DOHH2 (cell line): ENCODE measurements at regions not wholly inside any gene's neighbourhood (a gene's known extent, or its start where the extent isn't known, plus 50 kb on each side); places are given as distances from the start of the nearest gene placed in this dataset.
A peak's percentile ranks its signal among the peaks of the same experiment; 100 is the strongest.

Experiments used
- H3F3A ChIP-seq: fragments of 200-600 bp; sonication (generic), shearing (Covaris generic); 2 replicates; pipeline ENCODE4 v1.6.0; 2016; ENCODE audit warnings: antibody characterized with exemption, mild to moderate bottlenecking; ENCODE audit not compliant: control insufficient read depth, insufficient read depth
- H3K27ac ChIP-seq: fragments of 200-600 bp; sonication (generic); 2 replicates; pipeline ENCODE4 v1.5.1; 2014; ENCODE audit warnings: low read depth, mild to moderate bottlenecking, low read length, moderate library complexity
- H3K27me3 ChIP-seq: fragments of 200-600 bp; sonication (generic); 2 replicates; pipeline ENCODE4 v1.6.1; 2014; ENCODE audit warnings: mild to moderate bottlenecking, low read length, mixed read lengths; ENCODE audit not compliant: control insufficient read depth
- H3K36me3 ChIP-seq: fragments of 200-600 bp; sonication (generic); 2 replicates; pipeline ENCODE4 v1.6.1; 2014; ENCODE audit warnings: mild to moderate bottlenecking, low read length, moderate library complexity, mixed read lengths; ENCODE audit not compliant: control insufficient read depth
- H3K4me1 ChIP-seq: fragments of 200-600 bp; sonication (generic); 2 replicates; pipeline ENCODE4 v1.6.1; 2014; ENCODE audit warnings: mild to moderate bottlenecking, low read length, mixed read lengths; ENCODE audit not compliant: control insufficient read depth
- H3K4me2 ChIP-seq: fragments of 200-600 bp; sonication (generic); 2 replicates; pipeline ENCODE4 v1.6.0; 2014; ENCODE audit warnings: mild to moderate bottlenecking, low read length, moderate library complexity
- H3K4me3 ChIP-seq: fragments of 200-600 bp; sonication (generic); 2 replicates; pipeline ENCODE4 v1.5.1; 2014; ENCODE audit warnings: mild to moderate bottlenecking, low read length, mixed read lengths
- H3K79me2 ChIP-seq: fragments of 200-600 bp; sonication (generic); 2 replicates; pipeline ENCODE4 v1.6.1; 2014; ENCODE audit warnings: mild to moderate bottlenecking, low read length, mixed read lengths; ENCODE audit not compliant: control insufficient read depth
- H3K9me2 ChIP-seq: fragments of 200-600 bp; sonication (generic); replicated peaks from 2 replicates; pipeline ENCODE4 v1.6.1; 2014; ENCODE audit warnings: mild to moderate bottlenecking, low read length, mixed read lengths; ENCODE audit not compliant: control insufficient read depth
- H3K9me3 ChIP-seq: fragments of 200-600 bp; sonication (generic); 2 replicates; pipeline ENCODE4 v1.6.1; 2014; ENCODE audit warnings: antibody characterized with exemption, low read length, mixed read lengths; ENCODE audit not compliant: control insufficient read depth, insufficient read depth
- H4K20me1 ChIP-seq: fragments of 200-600 bp; sonication (generic); 2 replicates; pipeline ENCODE4 v1.6.0; 2014; ENCODE audit warnings: low read depth, mild to moderate bottlenecking, antibody characterized with exemption, low read length, moderate library complexity; ENCODE audit not compliant: control insufficient read depth, insufficient read depth
- CTCF ChIP-seq: fragments of 200-600 bp; sonication (generic); IDR thresholded peaks from one replicate; pipeline ENCODE4 v1.5.1; 2014; ENCODE audit warnings: antibody characterized with exemption, mild to moderate bottlenecking, low read depth, low read length; ENCODE audit not compliant: poor library complexity, severe bottlenecking
- EZH2phosphoT487 ChIP-seq: fragments of 200-600 bp; sonication (generic); IDR thresholded peaks from 2 replicates; pipeline ENCODE4 v1.6.1; 2017; ENCODE audit warnings: borderline replicate concordance, mild to moderate bottlenecking, antibody characterized with exemption, low read length, moderate library complexity, mixed read lengths

- Histone ChIP-seq H3K4me3 (peak overlapping the region; percentile 13; the same call in 1 of the 2 replicates), H3K4me2 (peak overlapping the region; percentile 37), H3K4me1 (peaks cover 93% of the 10 kb centered on the region), H3F3A (peaks cover 10% of the 10 kb centered on the region; the same call in 1 of the 2 replicates), H3K36me3 (peaks cover 8% of the 10 kb centered on the region; the same call in 1 of the 2 replicates), H3K79me2 (no peaks in the 10 kb centered on the region), H3K27me3 (no peaks in the 10 kb centered on the region), H4K20me1 (no peaks in the 10 kb centered on the region), H3K9me2 (no peaks in the 10 kb centered on the region), H3K27ac (no peak overlapping the region; the same call in 1 of the 2 replicates), H3K9me3 (no peaks in the 10 kb centered on the region)
- TF ChIP-seq EZH2phosphoT487 (no peak), CTCF (no peak)
These were observed 87.1 kb downstream of the FAM76B start for GRCh38 chr11:95702526-95702925.

GRCh38 chr11:95700471-95700817 is 89.1 kb downstream of the FAM76B start:
- no peaks in the 10 kb centered on the region for H3K79me2 ChIP-seq
- no peaks in the 10 kb centered on the region for H3K9me2 ChIP-seq
- H3K4me2 ChIP-seq = peak overlapping the region; percentile 63
- peak overlapping the region; percentile 47 for H3K4me3 ChIP-seq
- TF ChIP-seq CTCF (no peak), EZH2phosphoT487 (no peak)
- H4K20me1 ChIP-seq = no peaks in the 10 kb centered on the region
- peaks cover 92% of the 10 kb centered on the region for H3K4me1 ChIP-seq
- H3K27me3 ChIP-seq = no peaks in the 10 kb centered on the region
- peaks cover 10% of the 10 kb centered on the region; the same call in 1 of the 2 replicates for H3F3A ChIP-seq
- peaks cover 5% of the 10 kb centered on the region; the same call in 1 of the 2 replicates for H3K9me3 ChIP-seq
- H3K27ac ChIP-seq = peak overlapping the region; percentile 68
- H3K36me3 ChIP-seq = peaks cover 28% of the 10 kb centered on the region

- Histone ChIP-seq H3K79me2 (no peaks in the 10 kb centered on the region), H3K4me1 (peaks cover 90% of the 10 kb centered on the region), H3K27ac (peak overlapping the region; percentile 68), H3K4me3 (peak overlapping the region; percentile 47), H3K27me3 (no peaks in the 10 kb centered on the region), H4K20me1 (no peaks in the 10 kb centered on the region), H3K9me3 (peaks cover 5% of the 10 kb centered on the region; the same call in 1 of the 2 replicates), H3K9me2 (no peaks in the 10 kb centered on the region), H3F3A (peaks cover 14% of the 10 kb centered on the region; the same call in 1 of the 2 replicates), H3K4me2 (peak overlapping the region; percentile 63), H3K36me3 (peaks cover 29% of the 10 kb centered on the region)
- TF ChIP-seq CTCF (no peak), EZH2phosphoT487 (no peak)
These were observed 89.7 kb downstream of the FAM76B start for GRCh38 chr11:95699631-95700470.
